ENCODE measurements at regions not wholly inside any gene's neighbourhood (a gene's known extent, or its start where the extent isn't known, plus 50 kb on each side); places are given as distances from the start of the nearest gene placed in this dataset.

DNA sequence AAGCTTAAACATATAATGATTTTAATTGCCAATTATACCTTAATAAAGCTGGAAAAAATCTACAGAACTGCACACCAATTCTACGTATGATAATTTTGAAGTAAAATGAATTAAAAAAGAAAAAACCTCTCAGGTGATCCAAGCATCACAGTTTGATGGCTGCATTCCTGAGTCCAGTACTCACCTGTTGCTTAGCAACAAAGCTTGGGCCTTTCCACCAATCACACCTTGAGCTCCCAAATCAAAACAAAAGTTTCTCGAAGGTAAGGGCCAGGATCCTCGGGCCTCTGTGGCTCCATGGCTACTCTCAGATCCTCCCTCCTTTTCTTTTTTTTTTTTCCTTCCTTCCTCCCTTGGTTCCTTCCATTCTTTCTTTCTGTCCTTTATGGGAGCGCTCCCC is 137.2 kb upstream of the PCBD1 start:
- DNase-seq: no peak

DNA sequence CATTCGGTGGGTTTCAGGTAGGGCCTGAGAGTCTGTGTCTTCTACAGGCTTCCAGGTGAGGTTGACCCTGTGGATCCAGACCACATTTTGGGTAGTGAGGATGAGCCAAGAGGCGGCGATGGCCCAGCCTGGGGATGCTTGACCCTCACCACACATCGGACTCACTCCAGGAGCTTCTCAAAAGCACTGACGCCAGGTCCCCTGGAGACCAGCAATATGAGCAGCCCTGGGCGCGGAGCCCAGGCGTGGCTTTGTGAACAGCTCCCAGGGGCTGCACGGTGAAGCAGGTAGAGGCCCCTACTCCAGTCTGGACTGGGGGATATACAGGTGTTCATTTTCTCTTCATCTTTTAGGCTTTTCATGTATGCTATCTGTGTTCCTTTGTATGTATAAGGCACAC is 139.7 kb upstream of the PCBD1 start:
- no peak for DNase-seq

GRCh38 chr10:71029411-71029892 is 141.1 kb upstream of the PCBD1 start:
- DNase-seq: no peak

DNA sequence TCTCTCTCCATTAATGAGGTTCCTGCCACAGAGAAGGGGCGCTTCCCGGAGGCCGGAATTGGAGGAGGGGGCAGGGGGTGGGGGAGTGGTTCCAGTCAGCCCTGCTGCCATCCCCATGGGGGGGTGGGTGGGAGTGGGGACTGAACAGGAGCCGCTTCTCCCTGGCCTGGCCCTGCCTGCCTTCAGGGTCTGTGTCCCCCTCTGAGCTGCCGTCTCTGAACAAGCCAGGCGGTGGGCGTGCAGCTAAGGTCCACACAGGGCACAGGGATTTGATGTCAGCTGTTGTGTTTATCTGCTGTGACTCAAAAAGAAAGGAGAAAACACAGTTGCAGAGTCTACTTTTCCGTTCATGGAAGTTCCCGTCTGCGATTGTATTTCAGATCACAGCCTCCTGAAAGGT is 141.5 kb upstream of the PCBD1 start:
- DNase-seq: no peak

- no peak for DNase-seq
Observed at GRCh38 chr10:71031026-71031425, 142.7 kb upstream of the PCBD1 start.

- DNase-seq: no peak
Observed at GRCh38 chr10:71031603-71032002, 143.2 kb upstream of the PCBD1 start.

DNA sequence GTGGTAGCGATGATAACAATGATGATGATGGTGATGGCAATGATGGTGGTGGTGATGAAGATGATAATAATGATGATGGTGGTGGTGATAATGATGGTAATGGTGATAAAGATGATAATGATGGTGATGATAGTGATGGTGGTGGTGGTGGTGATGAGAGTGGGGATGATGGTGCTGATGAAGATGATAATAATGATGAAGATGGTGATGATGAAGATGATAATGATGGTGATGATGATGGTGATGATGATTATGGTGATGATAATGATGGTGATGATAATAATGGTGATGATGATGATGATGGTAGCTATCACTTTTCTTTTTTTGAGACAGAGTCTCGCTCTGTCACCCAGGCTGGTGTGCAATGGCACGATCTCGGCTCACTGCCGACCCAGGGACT is 144.5 kb upstream of the PCBD1 start:
- no peak for DNase-seq

DNA sequence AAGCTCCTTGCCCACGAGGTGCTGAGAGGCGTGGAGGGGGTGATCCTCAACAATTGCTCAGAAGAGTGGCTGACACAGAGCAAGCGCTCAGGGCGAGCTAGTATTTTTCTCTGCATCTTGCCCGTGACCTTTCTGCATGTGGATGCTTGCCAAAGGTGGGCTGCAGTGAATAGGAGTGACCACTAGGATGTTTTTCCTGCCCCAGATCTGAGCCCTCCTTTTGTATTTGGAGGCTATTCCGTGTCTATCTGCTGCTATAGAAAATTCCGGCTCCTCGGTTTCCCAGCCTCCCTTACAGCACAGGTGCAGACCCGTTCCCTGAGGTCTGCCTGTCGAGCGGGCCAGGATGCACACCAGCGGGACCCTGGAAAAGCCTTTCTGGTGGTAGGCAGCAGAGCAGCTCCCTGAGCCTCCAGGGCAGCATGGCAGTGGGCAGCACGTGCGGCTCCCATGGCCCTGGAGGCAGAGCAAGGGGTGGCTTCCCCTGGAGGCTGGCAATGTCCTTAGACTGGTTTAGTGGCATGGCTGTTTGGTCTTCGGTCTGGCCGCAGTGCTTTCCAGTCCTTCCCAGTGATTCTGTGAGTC is 145.1 kb upstream of the PCBD1 start:
- no peak for DNase-seq

- DNase-seq: no peak
Observed at GRCh38 chr10:71035511-71036296, 147.3 kb upstream of the PCBD1 start.

DNA sequence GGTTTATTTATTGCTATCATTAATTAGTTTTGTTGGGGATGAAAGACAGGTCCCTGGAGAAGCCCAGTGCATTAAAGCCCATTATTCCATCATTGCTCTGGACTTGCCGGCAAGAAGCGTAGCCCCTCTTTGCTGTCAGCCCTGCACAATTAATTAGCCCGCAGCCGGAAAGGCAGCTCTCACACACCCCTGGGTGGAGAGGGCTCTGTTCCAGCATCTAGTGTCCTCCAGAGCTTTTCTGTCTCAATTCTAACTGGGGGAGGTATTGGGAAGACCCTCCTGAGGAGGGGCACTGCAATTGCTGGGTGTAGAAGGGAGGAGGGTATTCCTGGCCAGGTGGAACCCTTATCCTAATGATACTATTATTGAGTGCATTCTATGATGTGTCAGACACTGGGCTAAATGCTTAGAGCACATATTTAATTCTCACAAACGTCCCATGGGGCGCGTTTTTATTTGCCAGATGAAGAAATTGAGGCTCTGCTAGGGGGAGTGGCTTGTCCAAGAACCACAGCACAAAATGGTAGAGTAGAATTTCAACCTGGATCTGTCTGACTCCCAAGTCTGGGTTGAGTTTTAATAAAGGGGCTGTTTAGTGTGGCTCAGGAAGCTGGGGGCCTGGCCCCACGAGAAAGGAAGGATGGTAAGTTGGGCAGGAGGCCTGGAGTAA is 148.1 kb upstream of the PCBD1 start:
- no peak for DNase-seq

DNA sequence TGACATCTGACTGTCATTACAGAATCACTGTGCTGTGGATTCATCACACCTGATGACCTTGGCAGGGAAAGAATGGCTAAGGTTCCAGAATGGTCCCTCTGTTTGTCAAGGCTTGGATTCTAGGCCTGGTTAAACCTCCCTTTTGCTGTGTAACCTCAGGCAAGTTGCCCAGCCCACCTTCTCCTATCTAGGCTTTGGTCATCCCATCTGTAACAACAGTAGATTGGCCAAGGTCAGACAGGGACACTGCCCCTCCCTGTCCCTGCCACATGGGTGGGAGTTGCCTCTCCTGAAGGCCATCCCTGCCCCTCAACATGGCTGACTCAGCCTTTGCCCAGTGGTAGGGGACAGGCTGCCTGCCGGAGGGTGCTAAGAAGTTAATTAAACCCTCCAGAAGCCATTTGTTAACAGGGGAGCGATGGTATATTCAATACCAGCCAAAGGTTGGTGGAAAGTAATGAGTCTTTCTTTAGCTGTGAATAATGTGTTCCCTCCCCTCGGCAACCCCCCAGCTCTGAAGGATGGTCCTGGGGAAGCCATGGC is 149.8 kb upstream of the PCBD1 start:
- no peak for DNase-seq

GRCh38 chr10:71038921-71039320 is 150.6 kb upstream of the PCBD1 start:
- no peak for DNase-seq

DNA sequence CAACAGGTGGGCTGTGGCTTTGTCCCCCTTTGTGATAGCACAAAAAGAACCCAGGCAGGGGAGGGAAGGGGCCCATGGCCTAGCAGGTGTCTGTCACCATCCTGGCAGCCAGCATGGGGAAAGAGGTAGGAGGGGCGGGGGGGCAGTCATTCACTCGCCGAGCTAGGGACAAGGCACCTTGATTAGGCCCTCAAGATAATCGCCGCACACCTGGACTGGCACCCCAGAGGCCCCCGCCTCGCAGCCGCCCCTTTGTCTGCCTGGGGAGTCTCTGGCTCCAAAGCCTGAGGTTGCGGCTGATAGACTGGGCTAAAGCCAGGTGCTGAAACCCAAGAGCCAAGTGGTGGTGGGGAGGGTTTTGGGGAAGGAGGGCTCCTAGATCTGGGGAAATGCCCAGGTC is 151.2 kb upstream of the PCBD1 start:
- DNase-seq: no peak

GRCh38 chr10:71040343-71040742 is 152.0 kb upstream of the PCBD1 start:
- DNase-seq: no peak

DNA sequence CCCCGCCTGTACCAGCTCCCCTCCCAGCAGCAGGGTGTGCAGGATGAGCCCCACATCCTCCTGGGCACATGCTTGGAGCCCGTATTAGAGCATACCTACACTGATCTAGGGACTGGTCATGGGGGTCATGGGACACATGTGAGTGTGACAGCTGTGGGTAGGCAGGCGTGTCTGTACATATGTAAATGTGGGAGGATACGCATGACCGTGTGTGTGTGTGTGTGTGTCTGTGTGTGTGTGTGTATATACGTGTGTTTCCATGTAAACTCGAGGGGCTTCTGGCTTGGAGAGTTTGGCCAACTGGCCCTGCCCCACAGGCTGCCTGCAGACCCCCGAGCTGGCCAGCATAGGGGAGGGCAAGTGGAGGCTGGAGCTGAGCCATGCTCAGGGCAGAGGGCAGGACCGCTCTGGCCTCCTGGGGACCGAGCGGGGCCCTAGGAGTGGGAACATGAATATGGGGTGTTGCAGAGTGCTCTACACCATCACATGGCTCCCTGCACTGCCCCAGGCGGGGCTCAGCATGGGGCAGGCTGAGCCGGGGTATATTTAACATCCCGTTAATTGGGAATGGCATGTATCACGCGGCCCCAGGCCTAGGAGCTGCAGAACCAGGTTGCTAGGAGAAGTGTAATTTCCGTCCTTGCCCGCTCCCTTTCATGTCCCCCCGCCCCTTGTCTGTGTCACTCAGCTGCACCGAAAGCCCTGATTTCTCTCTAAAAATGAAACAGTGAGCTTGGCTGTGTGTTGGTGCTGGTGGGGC is 152.7 kb upstream of the PCBD1 start:
- DNase-seq: no peak

GRCh38 chr10:71042216-71042615 is 153.9 kb upstream of the PCBD1 start:
- DNase-seq: no peak

DNA sequence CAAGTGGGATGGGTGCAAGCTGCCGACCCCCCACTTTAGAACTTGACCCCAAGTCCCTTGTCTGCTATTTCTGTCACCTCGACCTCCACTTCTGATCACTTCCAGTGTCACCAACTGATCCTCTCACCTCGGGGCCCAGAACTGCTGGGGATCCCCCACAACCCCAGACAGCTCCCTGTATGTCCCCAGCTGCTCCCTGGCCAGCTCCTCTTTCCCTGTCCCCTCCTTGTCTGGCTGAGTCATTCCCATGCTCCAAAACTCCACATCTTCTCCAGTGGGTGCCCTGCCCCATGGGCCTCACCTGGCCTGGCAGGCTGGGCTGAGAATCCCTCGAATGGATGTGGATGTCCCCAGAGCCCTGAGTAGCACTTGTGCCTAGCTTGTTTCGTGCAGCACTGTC is 154.3 kb upstream of the PCBD1 start:
- no peak for DNase-seq

DNA sequence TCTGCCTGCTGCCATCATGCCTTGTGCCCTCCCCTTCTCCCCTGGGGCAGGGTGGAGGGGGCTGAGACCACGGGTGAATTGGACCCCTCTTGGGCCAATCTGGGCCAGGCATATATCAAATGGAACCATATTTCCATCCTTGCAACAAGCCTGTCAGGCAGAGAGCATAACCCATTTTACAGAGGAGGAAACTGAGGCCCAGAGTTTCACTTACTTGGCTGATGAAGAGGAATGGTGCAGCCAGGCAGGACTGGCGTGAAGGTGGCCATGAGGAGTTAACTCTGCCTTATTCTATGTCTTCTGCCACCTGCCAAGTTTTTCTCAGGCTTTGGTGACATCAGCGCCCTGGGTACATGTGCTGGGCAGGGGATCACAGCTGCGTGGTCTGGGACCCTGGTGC is 155.5 kb upstream of the PCBD1 start:
- no peak for DNase-seq

DNA sequence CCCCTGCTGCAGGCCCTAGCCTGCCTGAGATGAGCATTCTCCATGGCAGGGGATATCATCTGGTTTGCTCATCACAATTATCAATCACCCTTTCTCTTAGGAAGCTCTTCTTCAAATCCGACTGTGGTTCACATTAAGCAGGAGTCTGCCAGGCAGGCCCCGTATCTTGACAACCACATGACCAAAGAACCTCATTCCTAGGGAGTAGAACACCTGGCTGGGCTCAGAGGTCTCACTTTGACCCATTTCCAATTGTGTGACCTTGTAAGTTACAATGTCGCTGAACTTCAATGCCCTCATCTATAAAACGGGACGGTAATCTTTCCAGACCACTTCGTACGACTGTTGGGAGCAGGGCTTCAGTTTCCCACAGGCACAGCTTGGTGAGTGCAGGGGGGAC is 156.4 kb upstream of the PCBD1 start:
- no peak for DNase-seq

DNA sequence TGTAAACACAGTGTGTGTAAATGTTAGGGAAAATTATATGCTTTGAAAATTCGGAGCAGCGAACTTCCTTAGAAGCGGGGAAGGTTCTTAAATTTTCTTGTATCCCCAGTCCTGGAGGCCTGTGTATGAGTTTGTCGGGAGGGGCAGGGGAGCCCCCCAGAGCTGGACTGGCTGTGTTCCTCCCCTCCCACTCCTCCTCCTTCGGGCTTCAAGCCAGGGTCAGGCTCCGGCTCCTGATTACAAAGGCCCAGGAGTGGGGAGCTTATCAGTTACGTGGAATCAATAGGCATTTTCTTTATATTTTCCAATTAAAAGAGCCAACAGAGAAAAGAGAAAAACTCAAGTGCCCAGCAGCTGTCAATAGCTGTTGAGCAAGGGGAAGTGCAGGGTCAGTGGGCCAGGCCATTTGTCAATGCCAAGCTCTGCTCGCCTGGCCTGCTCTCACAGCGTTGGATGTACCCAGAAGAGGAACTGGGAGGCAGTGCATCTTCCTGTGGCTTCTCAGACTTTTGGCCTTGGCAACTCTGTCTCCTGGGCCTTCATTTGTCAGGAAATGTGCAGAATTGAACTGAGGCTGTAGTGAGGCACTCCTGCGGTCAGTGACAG is 156.9 kb upstream of the PCBD1 start:
- DNase-seq: no peak

DNA sequence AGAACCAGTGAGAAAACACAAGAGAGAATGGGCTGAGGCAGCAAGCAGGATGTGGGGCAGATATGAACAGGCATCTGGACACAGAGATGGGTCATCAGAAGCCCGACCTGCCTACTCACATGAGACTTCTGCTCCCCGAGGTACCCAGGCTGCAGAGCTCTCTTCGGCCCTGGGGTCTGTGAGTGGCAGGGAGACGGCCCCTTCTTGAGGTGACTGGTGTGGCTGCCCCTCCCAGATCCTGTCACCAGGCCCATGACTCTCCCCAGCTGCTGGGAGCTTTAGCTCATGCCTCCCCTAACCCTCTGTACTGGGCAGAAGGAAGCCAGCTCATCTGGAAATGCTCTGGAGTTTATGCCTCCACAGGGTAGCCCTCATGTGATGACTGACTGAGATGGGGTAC is 157.6 kb upstream of the PCBD1 start:
- no peak for DNase-seq

DNA sequence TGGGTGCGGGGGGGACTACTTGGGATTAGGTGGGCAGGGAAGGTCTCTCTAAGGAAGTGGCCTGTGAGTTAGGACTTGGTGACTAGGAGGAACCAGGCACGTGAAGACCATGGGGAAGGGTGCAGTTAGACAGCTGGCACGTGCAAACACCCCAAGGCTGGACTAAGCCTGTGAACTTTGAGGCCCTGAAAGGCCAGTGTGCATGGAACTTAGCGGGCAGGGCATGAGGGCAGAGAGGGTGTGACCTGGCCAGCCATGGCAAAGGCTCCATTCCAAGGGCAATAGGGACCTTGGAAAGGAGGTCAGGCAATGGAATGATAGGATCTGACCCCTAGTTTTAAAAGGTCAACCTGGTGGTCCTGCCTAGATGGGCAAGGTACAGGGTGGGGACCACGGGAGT is 158.4 kb upstream of the PCBD1 start:
- no peak for DNase-seq

All from stimulated activated CD4-positive, alpha-beta T cell treated with anti-CD3 and anti-CD28 coated beads, Interleukin-4, amount 100 ng/mL, for 24 hours (primary cell).